NCI-H1417 (cell line): ENCODE measurements at regions not wholly inside any gene's neighbourhood (a gene's known extent, or its start where the extent isn't known, plus 50 kb on each side); places are given as distances from the start of the nearest gene placed in this dataset.

Source experiments
- DNase-seq, 3 experiments: peaks; one replicate each; lab custom pipeline; 2025; lab: John Stamatoyannopoulos, UW

DNA sequence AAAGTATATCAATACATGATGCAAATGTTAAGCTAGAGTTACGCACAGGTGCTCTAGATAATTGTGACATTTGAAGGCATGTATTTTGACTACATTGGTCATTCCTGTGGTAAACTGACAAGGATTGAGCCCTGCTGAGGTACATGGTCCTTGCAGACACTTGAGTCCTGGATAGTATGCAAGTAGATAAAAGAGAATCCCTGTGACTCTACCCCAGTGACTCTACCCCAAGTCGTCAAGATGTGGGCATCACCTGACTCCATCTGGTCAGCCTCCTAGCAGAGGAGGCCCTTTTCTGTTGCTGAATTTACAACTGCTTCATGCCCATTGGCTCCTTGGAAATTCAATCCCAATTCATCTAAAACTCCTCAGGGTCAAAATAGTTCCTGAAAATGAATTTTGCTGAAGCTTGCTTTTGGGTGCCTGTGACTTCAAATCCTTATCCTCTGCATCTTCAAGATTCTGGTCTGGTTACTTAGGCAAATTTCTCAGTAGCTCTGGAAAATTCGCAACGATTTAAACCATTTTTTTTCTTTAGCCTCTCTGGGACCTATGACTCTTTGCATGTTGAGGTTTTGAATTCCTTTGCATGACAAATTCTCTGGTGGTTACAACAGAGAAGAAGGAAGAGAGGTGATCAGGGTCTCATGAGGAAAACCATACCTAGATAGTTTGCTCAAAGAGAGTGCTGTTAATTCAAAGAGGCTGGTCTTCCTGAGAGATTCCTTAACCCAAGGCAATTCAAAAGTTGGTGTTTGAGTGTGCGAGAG, 422.1 kb downstream of the FGF9 start:
- DNase-seq, result no peak

DNA sequence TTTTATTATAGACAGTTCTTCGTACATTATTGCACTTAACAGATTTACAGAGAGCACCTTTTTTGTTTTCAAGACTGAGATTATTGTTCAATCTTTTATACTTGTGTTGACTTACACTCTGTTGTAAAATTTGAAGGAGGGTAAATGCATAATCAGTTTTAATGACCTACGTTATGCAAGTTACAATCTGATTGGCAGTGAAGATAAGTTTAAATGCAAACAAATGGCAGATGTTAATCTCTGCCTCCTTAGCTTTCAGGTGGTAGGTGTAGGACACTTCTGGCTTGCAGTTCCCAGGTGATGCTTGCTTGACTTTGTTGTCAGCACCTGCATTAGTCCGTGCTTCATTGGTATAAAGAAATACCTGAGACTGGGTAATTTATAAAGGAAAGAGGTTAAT, 424.9 kb downstream of the FGF9 start:
- DNase-seq, result no peak

DNA sequence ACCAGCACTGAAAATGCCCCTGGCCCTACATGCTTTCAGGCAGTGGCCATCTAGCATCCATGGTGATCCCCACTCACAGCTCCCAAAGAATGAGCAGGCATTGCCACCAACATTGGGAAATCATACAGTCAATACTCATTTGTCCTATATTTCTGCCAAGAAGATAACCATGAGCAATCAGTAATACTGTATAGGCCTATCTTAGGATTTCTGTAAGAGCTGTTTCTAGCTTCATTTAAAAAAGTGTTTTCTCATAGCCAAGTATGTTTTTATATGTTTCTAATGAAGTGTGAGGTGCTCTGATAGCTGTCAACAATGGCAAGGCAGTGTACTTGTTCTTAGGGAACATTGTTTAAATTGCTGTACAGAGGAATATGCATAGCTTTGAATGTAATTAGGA, 428.7 kb downstream of the FGF9 start:
- DNase-seq, result no peak

DNA sequence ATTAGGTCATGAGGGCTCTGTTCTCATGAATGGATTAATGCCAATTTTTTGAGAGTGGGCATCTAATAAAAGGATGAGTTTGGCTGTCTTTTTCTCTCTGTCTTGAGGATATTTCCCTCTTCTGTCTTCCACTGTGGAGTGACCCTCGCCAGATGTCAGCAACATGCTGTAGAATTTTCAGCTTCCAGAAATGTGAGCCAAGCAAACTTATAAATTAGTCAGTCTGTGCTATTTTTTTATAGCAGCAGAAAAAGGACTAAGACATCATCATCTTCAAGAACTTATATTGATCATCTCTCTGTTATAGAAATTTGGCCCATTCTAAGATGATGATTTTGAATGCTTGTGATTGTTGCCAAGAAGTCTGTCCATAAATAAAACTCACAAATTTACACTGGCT, 431.4 kb downstream of the FGF9 start:
- no peak for DNase-seq

DNA sequence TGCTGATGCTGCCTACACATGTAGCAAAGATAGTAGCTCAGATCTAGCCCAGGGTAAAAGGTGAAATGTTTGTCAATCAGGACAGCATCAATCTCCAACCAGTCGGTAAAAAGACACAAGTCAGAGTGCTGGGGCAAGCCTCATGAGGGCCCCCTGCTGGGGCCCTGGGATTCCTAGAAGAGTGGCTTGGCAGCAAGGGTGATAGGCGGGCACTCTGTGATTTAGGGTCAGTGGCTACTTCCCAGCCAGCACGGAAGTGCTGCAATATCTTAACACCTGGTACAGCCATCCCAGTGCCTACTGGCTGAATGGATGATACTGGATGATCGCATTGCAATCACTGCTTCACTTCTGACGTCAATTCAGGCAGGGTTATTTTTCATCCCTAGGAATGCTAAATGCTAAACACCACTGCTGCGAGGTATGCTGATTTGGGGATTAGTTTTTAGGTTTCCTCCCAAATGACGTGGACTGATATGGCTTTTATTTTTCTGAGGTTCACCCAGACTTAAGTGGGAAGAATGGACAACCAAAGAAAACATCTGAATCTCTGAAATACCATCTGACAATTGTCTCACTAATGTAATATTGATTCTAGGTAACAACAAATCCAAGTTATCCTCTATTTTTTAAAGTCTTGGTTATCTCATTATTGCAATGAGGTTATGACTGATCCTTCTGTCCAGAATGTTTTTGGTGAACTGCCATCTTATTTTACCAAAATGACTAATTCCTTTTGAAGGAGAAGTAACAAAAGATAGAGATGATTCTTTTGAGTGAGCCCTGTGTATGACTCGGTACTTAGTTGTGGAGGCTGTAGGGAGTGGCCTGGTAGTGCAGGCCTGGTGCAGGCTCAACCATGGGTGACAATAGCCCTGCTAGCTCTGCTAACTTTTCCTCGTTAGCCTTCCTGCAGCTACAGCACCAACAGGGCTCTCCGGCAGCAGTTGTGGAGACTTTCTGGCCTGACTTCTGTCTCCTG, 432.5 kb downstream of the FGF9 start:
- DNase-seq, result no peak

DNA sequence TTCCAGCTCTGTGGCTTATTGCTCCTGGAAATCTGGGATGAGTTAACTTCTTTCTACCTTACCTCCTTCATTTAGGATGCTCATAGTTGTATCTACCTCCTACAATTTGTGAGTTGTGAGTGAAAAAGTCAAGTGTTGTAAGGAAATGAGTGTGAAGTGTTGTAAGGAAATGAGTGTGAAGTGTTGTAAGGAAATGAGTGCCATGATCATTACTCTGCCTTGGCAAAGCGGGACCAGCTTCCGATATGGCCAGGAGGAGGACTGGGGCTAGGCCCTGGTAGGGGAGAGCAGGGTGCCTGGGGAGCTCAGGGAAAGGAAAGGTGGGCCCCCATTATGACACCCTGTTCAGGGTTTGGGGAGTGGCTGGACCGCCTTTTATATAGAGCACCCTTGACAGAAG, 435.2 kb downstream of the FGF9 start:
- DNase-seq, result no peak

DNA sequence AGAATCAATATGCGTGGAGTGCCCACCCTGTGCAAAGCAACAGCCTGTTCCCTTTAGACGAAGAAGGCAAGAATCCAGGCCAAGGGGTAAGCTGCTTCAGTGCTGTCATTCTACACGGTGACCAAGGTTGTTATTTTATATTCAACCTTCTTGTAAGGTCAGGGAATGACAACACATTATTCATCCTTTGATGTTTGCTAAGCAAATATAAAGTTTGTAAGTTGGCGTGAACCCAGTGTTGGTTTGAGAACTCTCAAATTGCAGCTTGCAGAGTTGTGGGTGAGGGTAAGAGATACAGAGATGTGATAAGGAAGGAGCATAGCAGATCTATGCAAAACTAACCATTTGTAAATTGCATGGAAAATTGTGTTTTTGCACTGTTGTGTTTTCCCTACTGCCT, 436.7 kb downstream of the FGF9 start:
- DNase-seq, result no peak

DNA sequence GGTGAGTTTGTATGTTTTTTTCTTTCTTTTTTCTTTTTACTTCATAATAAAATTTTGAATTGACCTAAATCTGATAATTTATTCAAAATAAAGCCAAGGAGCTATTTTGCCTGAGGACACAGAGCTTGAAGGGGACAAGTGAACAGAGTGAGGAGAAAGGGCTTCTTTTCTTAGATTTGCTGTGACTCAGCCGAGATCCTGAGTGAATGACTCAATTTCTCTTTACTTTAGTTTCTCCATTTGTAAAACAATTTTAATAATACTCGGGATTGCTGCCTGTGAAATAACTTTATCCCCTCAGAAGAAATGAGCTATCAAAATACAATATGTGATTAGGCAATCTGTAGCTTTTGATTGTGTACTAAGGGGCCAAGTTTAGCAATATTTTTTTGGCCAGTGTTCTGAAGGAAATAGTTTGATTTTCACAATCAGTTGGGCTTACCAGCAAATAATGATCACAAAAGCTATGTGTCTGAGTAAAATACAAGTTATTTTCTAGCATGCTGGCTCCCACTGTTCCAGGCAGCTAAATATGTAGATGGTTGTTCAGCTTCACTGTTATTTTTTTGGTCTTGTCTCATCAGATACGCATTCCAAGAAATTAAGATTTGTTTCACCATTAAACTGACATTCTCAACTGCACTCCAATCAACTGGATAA, 437.5 kb downstream of the FGF9 start:
- no peak for DNase-seq

DNA sequence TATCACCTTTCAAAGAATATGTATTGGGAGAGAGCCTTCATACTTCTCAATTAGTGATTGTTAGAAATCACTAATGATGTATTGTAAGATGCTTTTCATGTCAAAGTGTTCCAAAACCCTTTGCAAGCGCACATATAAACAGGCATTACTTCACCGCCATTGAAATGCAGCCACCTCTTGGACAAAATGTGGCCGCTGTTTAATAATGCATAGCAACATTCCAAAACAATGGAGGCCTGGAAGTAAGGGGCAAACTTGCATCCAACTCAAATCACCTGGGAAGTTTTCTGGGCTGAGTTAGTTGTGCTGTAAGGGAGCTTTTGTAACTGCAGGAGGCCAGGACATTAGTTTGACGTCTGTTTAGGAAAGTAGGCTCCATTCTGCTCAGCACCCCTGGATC, 438.1 kb downstream of the FGF9 start:
- DNase-seq, result no peak

DNA sequence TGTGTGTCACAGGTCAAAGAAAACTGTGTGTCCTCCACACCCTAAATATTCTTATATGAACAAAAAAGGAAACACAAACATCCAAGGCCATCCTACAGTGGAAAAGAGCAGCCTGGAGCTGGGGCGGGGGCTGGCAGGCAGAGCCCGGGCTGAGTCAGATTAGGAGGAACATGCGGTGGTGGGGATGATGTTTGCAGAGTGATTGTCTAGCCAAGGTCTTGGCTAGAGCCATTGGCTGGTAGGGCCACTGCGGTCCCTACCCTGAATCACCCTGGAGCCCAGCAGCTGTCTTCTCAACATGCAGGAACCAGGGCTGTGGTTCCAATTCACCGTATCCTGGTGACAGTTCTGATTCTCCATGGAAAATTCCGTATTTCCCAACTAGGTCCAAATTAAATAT, 439.5 kb downstream of the FGF9 start:
- DNase-seq, result no peak

DNA sequence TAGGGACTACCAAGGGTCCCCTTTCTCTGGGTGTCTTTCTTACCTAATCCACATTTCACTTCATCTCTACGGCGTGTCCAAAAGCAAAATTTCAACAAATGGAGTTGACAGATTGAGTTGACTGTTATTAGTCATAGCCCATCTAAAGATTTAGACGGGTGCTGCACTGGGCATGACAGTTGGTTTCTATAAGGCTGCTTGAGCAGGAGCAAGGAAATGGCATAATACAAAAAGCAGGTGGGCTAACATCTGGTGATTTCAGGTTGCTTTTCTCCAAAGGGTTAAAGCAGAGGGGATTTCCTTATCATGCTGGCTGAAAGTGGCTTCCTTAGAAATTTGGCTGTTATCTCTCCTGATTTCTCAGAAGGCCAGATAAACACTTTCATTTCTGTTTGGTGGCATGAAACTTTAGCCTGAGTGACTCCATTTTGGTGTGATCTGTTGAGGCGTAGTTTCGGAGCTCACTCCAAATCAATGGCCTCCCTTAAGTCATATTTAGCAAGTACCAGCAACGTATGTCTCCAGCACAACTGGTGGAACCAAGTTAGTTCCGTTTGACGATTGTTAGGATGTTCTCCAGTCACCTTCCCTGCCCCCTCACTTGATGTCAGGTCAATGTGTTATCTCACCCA, 440.4 kb downstream of the FGF9 start:
- DNase-seq, result no peak

DNA sequence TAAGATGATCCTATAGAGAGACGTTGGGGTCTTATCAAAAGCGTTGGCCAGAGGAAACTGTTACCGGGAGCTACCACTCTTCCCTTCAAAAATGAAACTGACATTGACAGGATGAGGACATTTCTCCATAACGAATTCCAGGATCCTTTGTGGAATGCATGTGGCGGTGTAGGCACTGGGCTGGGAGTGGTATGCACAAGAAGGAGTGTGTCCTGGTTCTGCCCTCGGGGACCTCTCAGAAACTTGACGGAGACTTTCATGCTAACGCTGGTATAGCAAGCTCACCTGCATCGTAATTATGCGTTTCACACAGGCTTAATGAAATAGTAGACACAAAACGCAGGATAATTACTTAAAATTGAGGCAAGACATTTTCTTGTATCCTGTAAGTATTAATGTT, 441.1 kb downstream of the FGF9 start:
- DNase-seq, result no peak

DNA sequence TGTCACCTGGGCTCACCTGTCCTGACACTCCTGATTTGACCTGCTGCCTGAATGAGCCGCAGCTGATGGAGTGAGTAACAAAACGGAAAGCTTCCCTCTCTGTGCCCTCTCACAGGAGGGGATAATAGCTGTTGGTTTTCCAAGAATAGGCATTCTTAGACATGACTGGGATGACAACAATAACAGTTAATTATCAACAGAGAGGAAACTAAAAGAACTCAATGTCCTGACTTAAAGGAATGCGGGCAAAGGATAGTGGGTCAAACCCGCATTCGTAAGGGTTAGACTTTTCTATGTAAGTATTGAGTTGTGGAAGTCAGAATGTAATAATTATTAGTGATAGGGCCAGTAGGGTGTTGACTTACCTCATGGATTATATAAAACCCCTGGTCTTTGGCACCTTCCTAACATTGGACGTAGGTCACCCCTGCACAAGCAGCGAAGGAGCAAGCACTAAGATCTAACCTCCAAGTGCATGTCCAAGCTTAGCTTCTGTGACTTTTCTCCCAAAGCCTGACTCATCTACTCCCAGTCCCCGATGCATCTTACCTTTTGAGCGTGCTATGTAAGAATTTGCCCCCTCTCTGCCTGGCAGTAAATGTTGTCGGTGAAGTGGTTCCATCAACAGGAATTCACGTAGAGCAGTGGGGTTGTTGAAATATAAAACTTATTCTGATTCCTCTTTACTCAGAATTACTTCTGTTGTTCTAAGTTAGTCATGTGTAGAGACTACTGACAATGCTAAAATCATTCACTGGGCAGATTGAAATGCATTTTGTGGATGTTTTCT, 442.3 kb downstream of the FGF9 start:
- DNase-seq, result no peak

DNA sequence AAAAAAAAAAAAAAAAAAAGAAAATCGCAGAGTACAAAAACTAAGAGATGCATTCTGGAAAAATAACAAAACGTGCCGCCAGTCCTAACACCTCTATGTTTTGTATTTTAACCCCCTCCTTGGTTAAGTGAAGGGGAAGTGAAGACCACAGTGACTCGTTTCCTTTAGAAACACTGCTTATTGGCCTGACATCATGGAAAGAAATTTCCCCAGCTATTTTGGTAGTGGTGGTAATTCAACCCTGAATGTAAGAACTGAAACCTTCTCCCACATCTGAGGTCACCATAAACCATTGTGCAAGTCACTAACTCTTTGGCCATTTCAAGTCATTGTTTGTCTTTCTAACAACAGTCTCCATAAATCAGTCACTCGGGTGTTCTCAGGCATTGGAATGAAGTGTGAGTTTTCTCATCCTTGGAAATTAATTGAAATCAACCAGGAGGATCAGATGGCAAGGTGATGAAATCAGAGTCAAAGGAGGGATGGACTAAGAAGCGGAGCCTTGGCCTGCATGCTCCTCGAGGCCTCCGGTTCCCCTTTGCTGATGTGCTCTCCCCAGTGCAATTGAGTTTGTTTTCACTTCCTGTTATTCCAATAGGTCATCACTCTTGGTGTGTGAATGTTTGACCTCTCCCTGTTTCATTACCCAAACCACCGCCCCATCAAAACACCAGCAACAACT, 443.9 kb downstream of the FGF9 start:
- no peak for DNase-seq

DNA sequence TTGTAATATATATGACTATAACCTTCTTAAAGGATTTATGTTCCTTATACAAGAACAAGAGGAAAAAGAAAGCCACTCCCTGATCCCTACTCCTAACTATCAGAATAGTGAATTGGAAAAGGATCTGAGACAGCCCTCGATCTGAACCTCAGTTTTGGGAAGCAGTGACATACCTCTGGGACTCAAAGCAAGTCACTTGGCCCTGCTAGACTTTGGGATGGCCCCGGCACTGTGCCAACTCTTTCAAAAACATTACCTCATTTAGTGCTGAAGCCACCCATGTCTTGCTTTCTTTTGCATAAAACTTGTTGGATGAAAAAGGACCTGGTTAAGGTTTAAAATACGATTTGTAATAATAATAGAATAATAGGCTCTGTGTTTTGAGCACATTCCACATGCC, 447.3 kb downstream of the FGF9 start:
- DNase-seq, result no peak

DNA sequence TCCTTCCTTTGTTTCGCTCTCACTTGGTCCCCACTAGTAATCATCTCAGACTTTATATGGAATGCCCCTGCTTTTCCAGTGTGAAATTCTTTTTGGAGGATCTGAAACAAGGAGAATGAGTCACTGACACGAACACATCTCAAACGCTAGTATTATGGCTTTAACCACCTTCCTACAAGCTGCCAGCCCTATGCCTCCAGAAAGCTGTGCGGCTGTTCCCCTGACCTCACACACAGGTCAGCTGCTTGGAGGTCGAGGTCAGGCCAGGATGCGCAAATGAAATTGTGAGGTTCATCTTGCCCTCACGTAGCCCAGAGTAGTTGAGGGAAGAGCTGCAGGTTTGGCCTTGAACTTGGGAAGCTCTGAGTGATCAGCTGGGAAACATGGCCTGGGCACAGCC, 449.8 kb downstream of the FGF9 start:
- no peak for DNase-seq

DNA sequence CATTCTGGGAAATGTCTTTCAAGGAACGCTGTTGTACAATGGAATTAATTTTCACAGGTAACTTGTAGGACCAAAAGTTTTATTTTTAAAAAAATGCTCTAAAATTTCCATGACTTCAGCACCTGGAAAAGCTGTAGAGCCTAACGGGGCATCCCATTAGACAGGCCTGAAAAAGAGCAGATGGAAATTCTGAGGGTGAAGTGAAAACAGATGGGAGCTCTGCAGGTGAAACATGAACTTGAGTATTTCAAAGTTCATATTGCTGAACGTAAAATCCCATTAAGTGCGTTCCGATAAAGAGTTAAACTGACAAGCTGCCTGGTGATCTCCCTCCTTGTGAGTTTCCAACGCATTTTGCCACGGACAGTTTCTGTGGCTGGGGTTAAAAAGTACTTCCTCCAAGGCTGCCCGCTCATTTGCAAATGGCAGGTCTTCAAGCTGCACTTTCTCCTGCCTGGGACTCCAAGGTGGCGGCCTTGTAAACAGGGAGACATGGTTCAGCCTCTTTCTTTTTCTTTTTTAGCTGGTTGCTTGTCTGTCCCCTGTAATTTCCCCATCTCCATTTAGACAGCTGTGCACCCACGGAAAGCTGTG, 450.4 kb downstream of the FGF9 start:
- no peak for DNase-seq

DNA sequence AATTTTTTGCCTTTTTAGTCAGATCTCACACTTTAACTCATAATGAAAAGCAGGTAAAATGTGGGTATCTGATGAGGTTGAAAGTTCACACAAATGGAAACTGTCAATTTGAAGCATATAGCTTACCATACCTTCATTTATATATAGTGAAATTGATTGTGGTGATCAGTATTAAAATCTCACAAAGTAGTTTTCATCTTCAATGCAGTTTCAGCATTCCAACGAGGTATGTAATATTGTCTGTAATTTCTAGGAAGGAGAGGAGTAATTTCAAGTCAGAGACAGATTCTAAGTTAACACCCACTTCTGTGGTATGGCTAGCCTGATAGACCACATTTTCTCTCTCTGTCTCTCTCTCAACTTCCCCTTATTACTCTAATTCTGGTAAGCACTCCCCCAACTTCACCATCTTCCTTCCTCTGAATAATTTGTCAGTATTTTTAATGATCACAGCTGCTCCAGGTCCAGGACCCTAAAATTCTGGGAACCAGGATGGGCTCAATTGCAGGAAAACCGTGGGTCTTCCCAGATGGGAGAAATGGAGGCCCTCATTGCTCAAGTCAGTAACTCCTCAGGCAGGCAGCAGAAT, 455.7 kb downstream of the FGF9 start:
- no peak for DNase-seq

DNA sequence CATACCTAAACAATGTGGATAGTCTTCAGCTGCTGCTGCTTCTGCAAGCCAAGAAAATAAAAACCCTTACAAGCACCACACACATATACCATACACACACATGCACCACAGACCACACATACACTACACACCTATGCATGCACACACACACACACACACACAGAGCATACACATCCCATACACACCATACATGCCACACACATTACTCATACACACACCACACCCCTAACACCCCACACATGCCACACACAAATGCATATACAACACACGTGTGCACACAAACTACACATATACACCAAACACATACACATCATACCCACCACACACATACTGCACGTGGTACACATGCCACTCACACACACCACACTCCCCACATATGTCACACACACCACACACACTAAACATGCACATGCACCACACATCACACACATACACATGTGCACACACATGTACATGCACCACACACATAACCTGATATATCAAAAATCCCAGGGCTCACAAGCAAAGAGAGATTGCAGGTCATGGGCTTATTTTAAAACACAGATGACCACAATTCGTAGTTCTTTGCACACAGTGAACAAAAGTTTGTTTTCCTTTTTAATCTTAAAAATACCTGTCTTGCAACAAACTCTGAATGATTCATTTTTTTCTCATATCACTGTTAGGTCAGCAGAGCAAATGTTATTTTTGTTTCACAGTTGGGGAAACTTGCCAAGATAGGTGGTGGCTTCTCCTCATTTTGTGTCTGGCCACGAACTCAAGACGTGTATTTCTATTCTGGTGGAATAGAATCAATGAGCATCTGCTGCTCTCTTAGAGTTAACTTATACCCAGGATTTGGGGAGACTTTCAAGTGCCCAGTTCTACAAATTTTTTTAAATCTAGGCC, 456.6 kb downstream of the FGF9 start:
- no peak for DNase-seq
